Keratinocyte (primary cell): ENCODE measurements at regions not wholly inside any gene's neighbourhood (a gene's known extent, or its start where the extent isn't known, plus 50 kb on each side); places are given as distances from the start of the nearest gene placed in this dataset.

Source experiments
- EZH2 ChIP-seq: IDR thresholded peaks from one replicate; pipeline ENCODE4 v1.6.1; 2012; ENCODE audit warnings: inconsistent platforms, mild to moderate bottlenecking, low read length, moderate library complexity
- TF ChIP-seq, protein P1 (sequence below), 3 experiments: IDR thresholded peaks in 1 of 3; conservative IDR thresholded peaks in 1 of 3; optimal IDR thresholded peaks in 1 of 3; 2 replicates in 2 of 3; 3 replicates in 1 of 3; pipeline versions ENCODE3 to v1.5.1; 2011; ENCODE audit warnings: low read length in 3 of 3, mild to moderate bottlenecking in 3 of 3, moderate library complexity in 2 of 3, control low read depth in 1 of 3, inconsistent platforms in 1 of 3; ENCODE audit not compliant: insufficient read depth in 2 of 3; ENCODE audit errors: extremely low read depth in 1 of 3

GRCh38 chr11:128151780-128152179 is 435.6 kb downstream of the ETS1 start:
- TF ChIP-seq, protein P1, sequence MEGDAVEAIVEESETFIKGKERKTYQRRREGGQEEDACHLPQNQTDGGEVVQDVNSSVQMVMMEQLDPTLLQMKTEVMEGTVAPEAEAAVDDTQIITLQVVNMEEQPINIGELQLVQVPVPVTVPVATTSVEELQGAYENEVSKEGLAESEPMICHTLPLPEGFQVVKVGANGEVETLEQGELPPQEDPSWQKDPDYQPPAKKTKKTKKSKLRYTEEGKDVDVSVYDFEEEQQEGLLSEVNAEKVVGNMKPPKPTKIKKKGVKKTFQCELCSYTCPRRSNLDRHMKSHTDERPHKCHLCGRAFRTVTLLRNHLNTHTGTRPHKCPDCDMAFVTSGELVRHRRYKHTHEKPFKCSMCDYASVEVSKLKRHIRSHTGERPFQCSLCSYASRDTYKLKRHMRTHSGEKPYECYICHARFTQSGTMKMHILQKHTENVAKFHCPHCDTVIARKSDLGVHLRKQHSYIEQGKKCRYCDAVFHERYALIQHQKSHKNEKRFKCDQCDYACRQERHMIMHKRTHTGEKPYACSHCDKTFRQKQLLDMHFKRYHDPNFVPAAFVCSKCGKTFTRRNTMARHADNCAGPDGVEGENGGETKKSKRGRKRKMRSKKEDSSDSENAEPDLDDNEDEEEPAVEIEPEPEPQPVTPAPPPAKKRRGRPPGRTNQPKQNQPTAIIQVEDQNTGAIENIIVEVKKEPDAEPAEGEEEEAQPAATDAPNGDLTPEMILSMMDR (optimal IDR thresholded peaks at IDR 0.05 in 1 of 3, IDR thresholded peaks at IDR 0.05 in 1 of 3, conservative IDR thresholded peaks at IDR 0.05 in 1 of 3; ENCODE audit: extremely low read depth in 1 of 3, insufficient read depth in 2 of 3, low read length in 3 of 3): no peak
- no peak for TF ChIP-seq EZH2
